ENCODE measurements at regions not wholly inside any gene's neighbourhood (a gene's known extent, or its start where the extent isn't known, plus 50 kb on each side); places are given as distances from the start of the nearest gene placed in this dataset.
"Not testable (repeated sequence)": the region's sequence is repeated elsewhere in the genome, so short reads cannot be mapped to it uniquely, and the experiment has no call there.

DNA sequence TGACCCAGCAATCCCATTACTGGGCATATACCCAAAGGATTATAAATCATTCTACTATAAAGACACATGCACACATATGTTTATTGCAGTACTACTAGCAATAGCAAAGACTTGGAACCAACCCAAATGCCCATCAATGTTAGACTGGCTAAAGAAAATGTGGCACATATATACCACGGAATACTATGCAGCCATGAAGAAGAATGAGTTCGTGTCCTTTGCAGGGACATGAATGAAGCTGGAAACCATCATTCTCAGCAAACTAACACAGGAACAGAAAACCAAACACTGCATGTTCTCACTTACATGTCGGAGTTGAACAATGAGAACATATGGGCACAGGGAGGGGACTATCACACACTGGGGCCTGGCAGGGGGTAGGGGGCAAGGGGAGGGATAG, 183.0 kb downstream of the HACE1 start:
- DNase-seq (ENCODE audit: low spot score): not testable (repeated sequence)

DNA sequence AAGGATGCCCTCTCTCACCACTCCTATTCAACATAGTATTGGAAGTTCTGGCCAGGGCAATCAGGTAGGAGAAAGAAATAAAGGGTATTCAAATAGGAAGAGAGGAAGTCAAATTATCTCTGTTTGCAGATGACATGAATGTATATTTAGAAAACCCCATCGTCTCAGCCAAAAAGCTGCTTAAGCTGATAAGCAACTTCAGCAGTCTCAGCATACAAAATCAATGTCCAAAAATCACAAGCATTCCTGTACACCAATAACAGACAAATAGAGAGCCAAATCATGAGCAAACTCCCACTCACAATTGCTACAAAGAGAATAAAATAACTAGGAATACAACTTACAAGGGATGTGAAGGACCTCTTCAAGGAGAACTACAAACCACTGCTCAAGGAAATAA, 184.6 kb downstream of the HACE1 start:
- not testable (repeated sequence) for DNase-seq (ENCODE audit: low spot score)

DNA sequence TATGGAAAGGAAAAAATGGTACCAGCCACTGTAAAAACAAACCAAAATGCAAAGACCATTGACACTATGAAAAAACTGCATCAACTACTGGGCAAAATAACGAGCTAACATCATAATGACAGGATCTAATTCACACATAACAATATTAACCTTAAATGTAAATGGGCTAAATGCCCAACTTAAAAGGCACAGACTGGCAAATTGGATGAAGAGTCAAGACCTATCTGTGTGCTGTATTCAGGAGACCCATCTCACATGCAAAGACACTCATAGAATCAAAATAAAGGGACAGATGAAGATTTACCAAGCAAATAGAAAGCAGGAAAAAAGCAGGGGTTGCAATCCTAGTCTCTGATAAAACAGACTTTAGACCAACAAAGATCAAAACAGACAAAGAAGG, 186.6 kb downstream of the HACE1 start:
- not testable (repeated sequence) for DNase-seq (ENCODE audit: low spot score)

DNA sequence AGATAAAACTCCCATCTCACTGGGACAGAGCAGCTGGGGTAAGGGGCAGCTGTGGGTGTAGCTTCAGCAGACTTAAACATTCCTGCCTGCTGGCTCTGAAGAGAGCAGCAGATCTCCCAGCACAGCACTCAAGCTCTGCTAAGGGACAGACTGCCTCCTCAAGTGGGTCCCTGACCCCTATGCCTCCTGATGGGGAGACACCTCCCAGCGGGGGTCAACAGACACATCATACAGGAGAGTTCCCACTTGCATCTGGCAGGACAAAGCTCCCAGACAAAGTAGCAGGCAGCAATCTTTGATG, 188.2 kb downstream of the HACE1 start:
- DNase-seq (ENCODE audit: low spot score): not testable (repeated sequence)

DNA sequence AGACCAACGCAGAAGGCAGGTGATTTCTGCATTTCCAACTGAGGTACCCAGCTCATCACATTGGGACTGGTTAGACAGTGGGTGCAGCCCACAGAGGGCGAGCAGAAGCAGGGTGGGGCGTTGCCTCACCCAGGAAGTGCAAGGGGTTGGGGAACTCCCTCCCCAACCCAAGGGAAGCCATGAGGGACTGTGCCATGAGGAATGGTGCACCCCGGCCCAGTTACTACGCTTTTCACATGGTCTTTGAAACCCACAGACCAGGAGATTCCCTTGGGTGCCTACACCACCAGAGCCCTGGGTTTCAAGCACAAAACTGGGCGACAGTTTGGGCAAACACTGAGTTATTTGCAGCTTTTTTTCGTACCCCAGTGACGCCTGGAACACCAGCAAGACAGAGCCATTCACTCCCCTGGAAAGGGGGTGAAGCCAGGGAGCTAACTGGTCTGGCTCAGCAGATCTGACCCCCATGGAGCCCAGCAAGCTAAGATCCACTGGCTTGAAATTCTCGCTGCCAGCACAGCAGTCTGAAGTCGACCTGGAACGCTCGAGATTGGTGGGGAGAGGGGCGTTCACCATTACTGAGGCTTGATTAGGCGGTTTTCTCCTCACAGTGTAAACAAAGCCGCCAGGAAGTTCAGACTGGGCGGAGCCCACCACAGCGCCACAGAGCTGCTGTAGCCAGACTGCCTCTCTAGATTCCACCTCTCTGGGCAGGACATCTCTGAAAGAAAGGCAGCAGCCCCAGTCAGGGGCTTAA, 188.7 kb downstream of the HACE1 start:
- not testable (repeated sequence) for DNase-seq (ENCODE audit: low spot score)

DNA sequence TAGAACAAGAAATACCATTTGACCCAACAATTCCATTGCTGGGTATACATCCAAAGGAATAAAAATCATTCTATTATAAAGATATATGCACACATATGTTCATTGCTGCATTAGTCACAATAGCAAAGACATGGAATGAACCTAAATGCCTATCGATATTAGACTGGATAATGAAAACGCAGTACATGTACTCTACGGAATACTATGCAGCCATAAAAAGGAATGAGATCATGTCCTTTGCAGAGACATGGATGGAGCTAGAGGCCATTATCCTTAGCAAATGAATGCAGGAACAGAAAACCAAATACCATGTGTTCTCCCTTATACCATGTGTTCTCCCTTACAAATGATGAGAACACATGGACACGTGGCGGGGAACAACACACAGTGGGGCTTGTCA, 190.2 kb downstream of the HACE1 start:
- DNase-seq (ENCODE audit: low spot score): no peak

DNA sequence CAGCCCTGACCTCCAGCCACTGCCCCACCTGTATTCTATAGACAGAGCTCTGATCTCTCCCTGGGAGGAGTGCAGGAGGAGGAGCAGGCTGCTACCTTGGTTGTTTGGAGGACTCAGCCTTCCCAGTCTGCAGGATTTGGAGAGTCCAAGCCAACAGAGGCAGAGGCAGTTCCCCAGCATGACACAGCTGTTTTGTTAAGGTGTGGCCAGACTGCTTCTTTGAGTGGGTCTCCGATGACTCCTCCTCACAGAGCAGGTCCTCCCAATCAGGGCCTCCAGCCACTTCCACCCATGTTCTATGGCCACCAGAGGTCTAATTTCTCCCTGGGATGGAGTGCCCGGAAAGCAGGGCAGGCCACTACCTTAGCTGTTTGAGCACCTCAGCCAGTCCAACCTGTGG, 203.5 kb downstream of the HACE1 start:
- DNase-seq (ENCODE audit: low spot score): no peak

DNA sequence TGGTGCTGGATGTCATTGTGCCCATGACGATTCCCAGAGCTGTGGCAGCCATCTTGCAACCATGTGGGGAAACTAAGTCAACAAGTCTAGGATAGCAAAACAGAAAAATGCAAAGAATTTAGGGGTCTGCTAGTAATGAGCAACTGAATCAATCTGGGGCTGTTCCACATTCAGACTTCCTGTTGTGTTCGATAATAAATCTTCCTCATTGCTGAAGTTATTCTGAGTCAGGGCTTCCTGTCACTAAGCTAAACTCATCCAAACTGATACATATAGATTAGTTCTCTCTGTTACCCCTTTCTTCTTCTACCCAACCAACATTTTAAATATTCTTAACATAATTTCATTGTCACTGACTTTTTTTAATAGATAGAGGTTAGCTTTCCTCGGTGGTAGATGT, 205.9 kb downstream of the HACE1 start:
- no peak for DNase-seq (ENCODE audit: low spot score)

DNA sequence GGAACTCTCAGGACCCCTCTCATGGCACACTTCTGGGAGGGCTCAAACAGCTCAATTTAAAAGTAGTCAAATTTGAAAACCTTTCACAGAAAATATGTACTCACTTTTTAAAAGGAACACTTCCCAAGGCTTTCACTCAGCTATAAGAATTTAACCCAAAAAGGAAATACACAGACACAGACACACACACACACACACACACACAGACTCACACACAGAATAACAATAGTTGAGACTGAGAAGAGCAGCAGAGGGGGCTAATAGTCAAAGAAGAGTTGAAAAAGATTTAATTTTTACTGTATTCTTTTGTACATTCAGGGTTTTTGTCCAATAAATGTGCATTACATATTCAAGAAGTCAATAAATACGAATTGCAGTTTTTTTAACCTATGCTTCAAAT, 211.4 kb downstream of the HACE1 start:
- DNase-seq (ENCODE audit: low spot score): no peak

DNA sequence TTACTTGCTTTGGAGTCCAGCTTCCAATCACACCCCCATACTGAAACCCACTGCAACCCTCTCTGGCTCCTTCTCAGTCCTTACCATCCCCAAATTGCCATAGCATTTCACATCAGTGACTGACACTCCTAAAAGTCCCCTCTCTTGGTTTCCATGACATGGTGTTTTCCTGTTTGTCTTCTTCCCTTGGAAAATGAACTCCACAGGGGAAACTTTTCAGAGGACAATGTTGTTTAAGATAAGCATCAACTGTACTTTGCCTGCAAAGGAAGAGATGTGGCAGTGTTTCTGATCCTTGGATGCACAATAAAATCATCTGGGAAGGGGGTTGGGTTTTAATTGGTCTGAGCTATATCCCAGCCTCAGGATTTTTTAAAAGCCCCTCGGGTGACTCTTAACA, 214.9 kb downstream of the HACE1 start:
- no peak for DNase-seq (ENCODE audit: low spot score)

DNA sequence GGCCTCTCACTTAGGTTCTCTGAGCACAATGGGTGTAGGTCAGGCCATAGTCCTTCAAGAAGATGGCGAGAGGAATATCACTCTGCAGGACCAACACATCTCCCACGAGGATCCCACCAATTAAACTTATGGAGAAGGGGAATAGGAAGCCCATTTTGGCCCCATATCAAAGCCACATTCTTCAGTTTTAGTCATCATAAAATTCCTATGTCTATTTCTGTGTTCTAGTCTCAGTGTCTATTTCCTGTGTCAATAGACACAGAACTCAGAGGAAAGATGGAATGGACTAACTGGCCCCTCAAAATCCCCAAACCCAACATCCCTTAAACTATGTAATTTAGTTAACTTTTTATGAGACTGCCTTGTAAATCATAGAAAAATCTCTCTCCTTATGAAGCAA, 216.8 kb downstream of the HACE1 start:
- no peak for DNase-seq (ENCODE audit: low spot score)

DNA sequence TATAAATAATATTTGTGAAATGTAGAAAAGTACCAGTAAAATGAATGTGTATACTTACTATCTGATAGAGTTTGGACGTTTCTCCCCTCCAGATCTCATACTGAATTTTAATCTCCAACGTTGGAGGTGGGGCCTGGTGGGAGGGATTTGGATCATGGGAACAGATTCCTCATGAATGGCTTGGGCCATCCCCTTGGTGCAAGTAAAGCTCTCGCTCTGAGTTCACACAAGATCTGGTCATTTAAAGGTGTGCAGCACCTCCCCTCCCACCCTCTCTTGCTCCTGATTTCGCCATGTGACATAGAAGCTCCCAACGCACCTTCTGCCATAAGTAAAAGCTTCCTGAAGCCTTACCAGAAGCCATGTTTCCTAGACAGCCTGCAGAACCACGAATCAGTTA, 219.0 kb downstream of the HACE1 start:
- DNase-seq (ENCODE audit: low spot score): no peak

DNA sequence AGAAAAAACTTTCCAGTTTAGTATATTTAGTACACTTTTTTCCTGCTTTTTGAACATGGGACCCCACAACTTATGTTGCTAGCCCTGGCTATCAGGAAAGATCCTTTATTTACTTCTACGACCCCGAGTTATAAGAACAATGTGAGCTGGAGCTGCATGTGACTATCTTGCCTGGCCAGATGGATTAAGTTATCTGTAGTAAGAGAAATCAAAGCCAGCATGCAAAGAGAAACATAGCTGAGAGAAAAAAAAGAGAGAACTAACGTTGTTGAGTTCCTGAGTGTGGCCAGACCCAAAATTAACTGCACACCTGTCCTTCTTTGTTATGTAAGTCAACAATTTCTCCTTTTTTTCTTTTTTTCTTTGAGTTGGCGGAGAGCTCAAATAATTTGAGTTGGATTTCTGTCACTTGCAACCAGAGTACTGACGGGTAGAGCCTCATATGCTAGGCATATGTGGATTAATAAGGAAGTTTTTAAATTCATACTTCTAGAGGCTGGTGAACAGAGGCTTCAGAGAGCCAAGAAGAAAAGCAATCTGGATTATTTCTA, 219.5 kb downstream of the HACE1 start:
- no peak for DNase-seq (ENCODE audit: low spot score)

DNA sequence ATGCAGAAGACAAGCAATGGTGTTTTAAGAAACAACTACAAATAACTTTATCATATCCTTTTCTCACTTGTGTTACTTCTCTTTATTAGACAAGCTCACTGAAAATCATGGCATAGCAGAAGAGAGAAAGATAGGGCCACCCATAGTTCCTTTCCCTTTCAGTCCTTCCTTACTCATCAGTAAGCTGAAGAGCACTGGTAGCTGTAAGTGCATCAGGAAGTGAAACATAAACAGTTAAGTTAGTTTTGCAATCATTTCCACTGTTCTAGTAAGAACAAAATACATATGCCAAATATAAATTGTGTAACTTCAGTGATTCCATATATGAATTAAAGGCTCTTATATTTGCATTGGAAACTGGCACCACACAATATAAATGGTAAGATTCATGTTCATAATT, 220.1 kb downstream of the HACE1 start:
- peak; percentile 33 for DNase-seq (ENCODE audit: low spot score)

DNA sequence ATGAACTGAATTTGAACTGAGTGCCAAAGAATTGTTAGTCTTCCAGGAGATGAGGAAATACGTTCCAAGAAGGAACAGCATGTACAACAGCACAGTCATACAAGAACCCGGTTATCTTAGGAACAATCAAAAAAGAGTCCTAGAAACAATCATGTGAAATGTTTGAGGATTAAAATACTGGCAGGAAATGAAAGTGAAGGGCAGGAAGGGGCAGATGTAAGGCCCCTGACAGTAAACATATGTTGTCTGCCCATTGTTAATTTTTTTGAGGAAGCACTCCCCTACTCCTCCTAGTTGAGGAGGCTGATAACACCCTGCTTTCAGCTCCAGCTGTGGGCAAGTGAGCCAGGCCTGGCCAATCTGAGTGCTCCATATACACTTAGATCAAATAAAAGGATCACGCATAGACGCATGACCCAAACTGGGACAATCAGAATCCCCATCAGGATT, 220.9 kb downstream of the HACE1 start:
- peak; percentile 51 for DNase-seq (ENCODE audit: low spot score)

DNA sequence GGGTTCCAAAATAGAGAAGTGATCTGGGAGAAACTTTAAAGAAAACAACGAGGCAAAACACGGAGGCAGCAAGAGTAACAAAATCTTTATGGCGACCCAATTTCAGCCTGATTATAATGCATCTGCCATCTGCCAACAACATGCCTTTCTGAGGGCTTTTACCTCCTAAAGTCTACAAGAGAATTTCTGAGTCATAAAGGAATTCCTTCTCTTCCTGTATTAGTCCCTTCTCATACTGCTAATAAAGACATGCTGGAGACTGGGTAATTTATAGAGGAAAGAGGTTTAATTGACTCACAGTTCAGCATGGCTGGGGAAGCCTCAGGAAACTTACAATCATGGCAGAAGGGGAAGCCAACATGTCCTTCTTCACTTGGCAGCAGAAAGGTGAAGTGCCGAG, 226.6 kb downstream of the HACE1 start:
- no peak for DNase-seq (ENCODE audit: low spot score)

DNA sequence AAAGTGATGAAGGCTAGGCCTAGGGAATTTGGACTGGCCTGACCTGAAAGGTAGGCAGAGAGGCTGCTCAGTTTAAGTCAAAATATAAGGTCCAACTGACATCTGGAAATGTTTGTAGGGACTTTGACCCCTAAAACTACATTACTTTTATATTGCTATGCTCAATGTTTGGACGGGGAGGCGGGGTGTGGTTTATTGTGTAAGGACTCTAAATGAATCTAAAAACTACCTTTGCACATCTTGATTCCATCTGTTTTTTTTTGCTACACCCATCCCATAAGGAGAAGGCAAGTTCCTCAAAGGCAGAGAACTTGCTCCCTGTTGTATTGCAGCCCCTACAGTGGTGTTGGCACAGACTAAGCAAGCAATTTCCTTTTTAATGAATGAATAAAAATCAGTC, 227.1 kb downstream of the HACE1 start:
- DNase-seq (ENCODE audit: low spot score): no peak

DNA sequence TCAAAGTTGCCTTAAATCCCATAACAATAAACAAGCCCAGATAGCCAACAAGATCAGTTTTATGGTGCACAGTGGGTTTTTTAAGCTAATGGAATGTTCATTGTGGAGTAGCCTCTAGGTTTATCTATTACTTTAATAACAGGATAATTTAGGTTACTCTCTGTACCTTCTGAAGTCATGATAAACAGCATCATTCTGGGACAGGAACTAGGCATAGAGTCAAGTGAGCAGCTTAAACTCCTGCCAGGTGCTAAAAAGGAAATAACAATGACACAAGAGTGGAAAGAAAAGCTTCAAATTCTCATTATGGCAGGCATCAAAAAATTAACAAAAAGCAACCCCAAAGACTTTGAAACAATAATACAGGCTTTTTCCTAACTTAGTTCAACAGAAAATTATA, 228.8 kb downstream of the HACE1 start:
- no peak for DNase-seq (ENCODE audit: low spot score)

DNA sequence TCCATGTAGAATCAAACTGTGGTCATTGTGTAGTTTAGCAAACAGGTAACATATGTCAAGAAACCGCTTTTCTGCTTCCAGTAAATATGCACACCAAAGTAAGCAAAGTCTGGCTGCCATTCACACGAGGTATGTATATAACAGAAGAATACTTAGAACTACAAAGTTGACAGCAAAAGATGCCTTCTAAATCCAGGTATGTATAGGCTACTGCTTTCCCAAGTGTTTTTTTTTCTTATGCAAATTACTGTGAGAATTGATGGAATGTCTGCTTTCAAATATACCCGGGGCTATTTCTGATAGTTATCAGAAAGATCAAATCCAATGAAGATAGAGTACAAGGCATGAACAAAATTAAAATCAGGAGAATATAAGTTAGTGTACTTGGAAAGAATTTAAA, 229.2 kb downstream of the HACE1 start:
- DNase-seq (ENCODE audit: low spot score): no peak

DNA sequence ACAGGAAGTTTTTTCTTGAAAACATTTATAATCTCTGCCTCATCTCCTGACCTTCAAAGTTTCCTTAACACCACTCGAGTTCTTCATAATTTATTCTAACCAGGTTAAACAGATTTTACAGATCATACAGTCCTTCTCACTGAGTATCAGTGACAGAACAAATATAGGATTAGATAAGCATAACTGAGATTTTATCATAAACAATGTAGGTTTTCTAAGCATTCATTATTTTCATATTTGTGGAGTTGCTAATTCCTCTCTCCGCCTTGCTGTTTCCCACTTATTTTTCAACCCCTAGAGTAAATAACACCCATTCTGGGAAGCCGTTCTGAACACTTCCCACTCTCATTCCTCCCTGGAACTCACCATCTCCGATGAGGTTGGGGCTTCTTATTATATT, 229.9 kb downstream of the HACE1 start:
- DNase-seq (ENCODE audit: low spot score): no peak

DNA sequence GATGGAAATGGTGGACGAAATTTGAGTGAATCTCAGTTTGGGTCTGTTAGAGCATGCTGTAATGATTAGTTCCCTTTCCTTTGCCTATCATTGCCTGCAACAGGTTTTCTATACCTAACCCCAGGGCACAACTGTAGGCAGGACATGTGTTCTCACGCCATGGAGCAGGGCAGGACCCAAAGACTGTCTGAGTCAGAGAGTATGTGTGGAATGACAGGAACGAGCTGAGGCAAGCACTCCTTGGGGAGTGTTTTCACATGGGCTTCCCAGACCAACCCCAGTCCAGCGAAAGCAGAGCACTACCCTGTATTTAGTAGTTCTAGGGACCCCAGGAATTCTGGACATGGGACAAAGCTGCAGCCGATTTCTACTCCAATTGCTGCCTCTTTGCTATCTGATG, 234.2 kb downstream of the HACE1 start:
- no peak for DNase-seq (ENCODE audit: low spot score)

DNA sequence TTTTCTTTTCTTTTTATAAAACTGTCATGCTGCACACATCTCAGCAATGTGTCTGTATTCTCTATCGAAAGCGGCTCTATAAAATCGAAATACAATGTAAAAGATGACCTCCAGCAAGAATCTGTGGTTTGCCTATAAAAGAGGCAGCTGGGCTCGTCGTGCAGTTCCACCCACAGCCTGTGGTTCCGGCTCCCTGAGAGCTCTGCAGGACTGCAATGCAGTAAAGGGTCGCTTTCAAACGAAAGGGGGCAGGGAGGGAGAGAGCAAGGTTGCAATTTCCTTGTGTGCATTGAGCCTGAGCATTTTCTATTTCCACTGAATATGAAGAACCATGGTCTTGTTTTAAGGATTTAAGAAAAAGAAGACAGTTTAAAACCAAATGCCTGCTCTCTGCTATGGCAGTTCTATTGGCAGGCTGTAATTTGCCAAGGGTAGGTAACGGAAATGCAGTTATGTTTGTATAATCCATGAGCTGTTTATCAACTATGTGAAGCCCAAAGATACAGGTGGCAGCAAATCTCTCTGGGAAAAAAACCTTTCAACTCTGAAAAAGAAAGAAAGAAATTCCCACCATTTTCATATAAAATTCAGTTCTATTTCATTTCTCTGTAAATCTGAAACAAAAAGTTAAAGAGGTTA, 236.5 kb downstream of the HACE1 start:
- no peak for DNase-seq (ENCODE audit: low spot score)

DNA sequence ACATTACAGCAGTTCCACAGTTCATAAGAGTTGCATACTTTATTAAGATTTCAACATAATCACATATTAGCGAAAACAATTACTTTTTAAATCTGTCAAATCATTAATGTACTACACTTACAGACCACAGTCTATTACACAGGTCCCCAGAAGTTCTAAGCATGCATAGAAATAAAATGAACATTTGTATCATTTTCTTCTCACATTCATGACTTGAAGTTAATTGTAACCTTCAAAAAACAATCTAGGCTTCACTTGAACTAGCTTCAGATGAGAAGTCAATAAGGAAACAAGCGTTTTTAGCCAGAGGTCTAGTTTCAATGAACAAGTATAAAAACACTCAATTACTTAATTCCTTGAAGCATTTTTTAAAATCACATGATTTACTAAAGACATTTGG, 238.3 kb downstream of the HACE1 start:
- DNase-seq (ENCODE audit: low spot score): no peak

DNA sequence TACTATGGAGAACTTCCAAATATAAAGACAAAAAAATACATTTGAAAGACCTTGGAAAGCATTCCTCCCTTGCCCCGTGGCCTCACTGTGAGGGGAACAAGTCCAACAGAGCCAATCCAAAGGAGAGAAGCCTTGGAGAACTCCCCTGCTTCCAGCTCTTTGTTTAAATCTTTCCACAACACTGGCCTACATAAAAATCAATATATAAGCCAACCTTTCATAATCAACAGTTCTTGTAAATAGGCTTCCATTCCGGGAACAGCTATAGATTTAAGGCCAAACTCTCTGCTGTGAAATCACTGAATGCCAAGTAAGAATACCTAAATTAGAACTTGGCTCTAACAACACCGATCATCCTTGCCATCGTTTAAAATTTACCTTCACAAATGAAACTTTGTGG, 242.1 kb downstream of the HACE1 start:
- no peak for DNase-seq (ENCODE audit: low spot score)

Data from globus pallidus (tissue), 1 donor.